H9 (cell line): ENCODE measurements at regions not wholly inside any gene's neighbourhood (a gene's known extent, or its start where the extent isn't known, plus 50 kb on each side); places are given as distances from the start of the nearest gene placed in this dataset.

Experiments used
- DNase-seq: peaks from one replicate; pipeline ENCODE4 v3.0.0-alpha.2; 2017
- H2AFZ ChIP-seq: one replicate; pipeline ENCODE4 v1.6.1; 2013; ENCODE audit warnings: mild to moderate bottlenecking, low read length, control low read depth, moderate library complexity
- H2AK5ac ChIP-seq: 2 replicates; pipeline ENCODE4 v1.6.1; 2013; ENCODE audit warnings: low read length, control low read depth, mixed read lengths; ENCODE audit not compliant: insufficient read length
- H2BK120ac ChIP-seq: one replicate; pipeline ENCODE4 v1.6.1; 2013; ENCODE audit warnings: low read depth, mild to moderate bottlenecking, low read length, control low read depth, inconsistent platforms; ENCODE audit not compliant: poor library complexity, severe bottlenecking
- H2BK12ac ChIP-seq: 2 replicates; pipeline ENCODE4 v1.6.1; 2013; ENCODE audit warnings: low read length, control low read depth, mixed read lengths, low read depth; ENCODE audit not compliant: insufficient read length
- H2BK15ac ChIP-seq: 2 replicates; pipeline ENCODE4 v1.6.1; 2013; ENCODE audit warnings: low read depth, low read length, control low read depth
- H2BK20ac ChIP-seq: one replicate; pipeline ENCODE4 v1.6.1; 2013; ENCODE audit warnings: low read depth, mild to moderate bottlenecking, low read length, control low read depth, inconsistent platforms; ENCODE audit not compliant: poor library complexity, severe bottlenecking
- H2BK5ac ChIP-seq: 2 replicates; pipeline ENCODE4 v1.6.1; 2013; ENCODE audit warnings: low read length, control low read depth, mixed read lengths; ENCODE audit not compliant: insufficient read length
- H3K14ac ChIP-seq: 2 replicates; pipeline ENCODE4 v1.6.1; 2013; ENCODE audit warnings: low read length, control low read depth; ENCODE audit not compliant: insufficient read depth
- H3K18ac ChIP-seq: 2 replicates; pipeline ENCODE4 v1.6.1; 2013; ENCODE audit warnings: low read depth, mild to moderate bottlenecking, mixed read lengths, low read length, control low read depth; ENCODE audit not compliant: insufficient read length
- H3K23ac ChIP-seq: 2 replicates; pipeline ENCODE4 v1.6.1; 2013; ENCODE audit warnings: low read length, control low read depth, mixed read lengths, low read depth; ENCODE audit not compliant: insufficient read length
- H3K23me2 ChIP-seq: 2 replicates; pipeline ENCODE4 v1.6.1; 2013; ENCODE audit warnings: low read depth, mild to moderate bottlenecking, mixed read lengths, low read length, control low read depth; ENCODE audit not compliant: insufficient read length, poor library complexity, severe bottlenecking
- H3K27ac ChIP-seq: 2 replicates; pipeline ENCODE4 v1.5.1; 2013; ENCODE audit warnings: low read length, control low read depth, mixed read lengths, low read depth; ENCODE audit not compliant: insufficient read length
- H3K27me3 ChIP-seq: 2 replicates; pipeline ENCODE4 v1.6.1; 2013; ENCODE audit warnings: low read length, control low read depth, inconsistent platforms; ENCODE audit not compliant: insufficient read depth
- H3K4ac ChIP-seq: 2 replicates; pipeline ENCODE4 v1.6.1; 2013; ENCODE audit warnings: low read depth, mild to moderate bottlenecking, control low read depth, inconsistent platforms, low read length, moderate library complexity
- H3K4me1 ChIP-seq: 2 replicates; pipeline ENCODE4 v1.6.1; 2013; ENCODE audit warnings: low read length, control low read depth, inconsistent platforms; ENCODE audit not compliant: insufficient read depth
- H3K4me2 ChIP-seq: 2 replicates; pipeline ENCODE4 v1.6.1; 2013; ENCODE audit warnings: low read length, control low read depth, mixed read lengths; ENCODE audit not compliant: insufficient read length, insufficient read depth
- H3K56ac ChIP-seq: 2 replicates; pipeline ENCODE4 v1.6.1; 2013; ENCODE audit warnings: low read depth, mild to moderate bottlenecking, mixed read lengths, low read length, control low read depth; ENCODE audit not compliant: insufficient read length
- H3K79me1 ChIP-seq: 2 replicates; pipeline ENCODE4 v1.6.1; 2013; ENCODE audit warnings: low read depth, mild to moderate bottlenecking, moderate library complexity, low read length, control low read depth, inconsistent platforms; ENCODE audit not compliant: insufficient read depth, poor library complexity, severe bottlenecking
- H3K79me2 ChIP-seq: 2 replicates; pipeline ENCODE4 v1.6.1; 2013; ENCODE audit warnings: low read length, control low read depth, inconsistent platforms; ENCODE audit not compliant: insufficient read depth
- H3K9ac ChIP-seq: 2 replicates; pipeline ENCODE4 v1.6.1; 2013; ENCODE audit warnings: low read length, control low read depth, mixed read lengths; ENCODE audit not compliant: insufficient read length; ENCODE audit errors: extremely low read depth
- H3K9me3 ChIP-seq: one replicate; pipeline ENCODE4 v1.6.1; 2013; ENCODE audit warnings: low read depth, low read length, inconsistent platforms; ENCODE audit not compliant: control insufficient read depth
- H3T11ph ChIP-seq: one replicate; pipeline ENCODE4 v1.6.1; 2013; ENCODE audit warnings: mild to moderate bottlenecking, low read length, control low read depth, inconsistent platforms
- H4K20me1 ChIP-seq: one replicate; pipeline ENCODE4 v1.6.1; 2013; ENCODE audit not compliant: control insufficient read depth, insufficient read length, insufficient read depth
- H4K5ac ChIP-seq: 2 replicates; pipeline ENCODE4 v1.6.1; 2013; ENCODE audit warnings: low read depth, mild to moderate bottlenecking, mixed read lengths, low read length, control low read depth; ENCODE audit not compliant: insufficient read length
- H4K8ac ChIP-seq: replicated peaks from 2 replicates; pipeline ENCODE4 v1.6.1; 2013; ENCODE audit warnings: low read length, control low read depth, mixed read lengths, low read depth; ENCODE audit not compliant: insufficient read length
- H4K91ac ChIP-seq: 2 replicates; pipeline ENCODE4 v1.6.1; 2013; ENCODE audit warnings: low read depth, mild to moderate bottlenecking, moderate library complexity, mixed read lengths, low read length, control low read depth; ENCODE audit not compliant: insufficient read length
- H3K27ac Mint-ChIP-seq, 3 experiments: 2 replicates in 2 of 3; 3 replicates in 1 of 3; pipeline ENCODE4 v1.8.0; 2020 to 2021; ENCODE audit warnings: mixed read lengths in 3 of 3, mild to moderate bottlenecking in 1 of 3, moderate library complexity in 1 of 3
- H3K27me3 Mint-ChIP-seq: 2 replicates; pipeline ENCODE4 v1.8.0; 2021; ENCODE audit warnings: low read depth, mild to moderate bottlenecking, moderate library complexity, mixed read lengths
- H3K36me3 Mint-ChIP-seq, 3 experiments: 2 replicates in 2 of 3; 3 replicates in 1 of 3; pipeline ENCODE4 v1.8.0; 2020 to 2021; ENCODE audit warnings: low read depth in 3 of 3, mixed read lengths in 3 of 3; ENCODE audit not compliant: insufficient read depth in 1 of 3
- H3K4me1 Mint-ChIP-seq, 2 experiments: 2 replicates each; pipeline ENCODE4 v1.8.0; 2020; ENCODE audit warnings: mixed read lengths in 2 of 2
- H3K4me3 Mint-ChIP-seq, 2 experiments: 2 replicates in 1 of 2; 3 replicates in 1 of 2; pipeline ENCODE4 v1.8.0; 2020 to 2021; ENCODE audit warnings: mild to moderate bottlenecking in 2 of 2, mixed read lengths in 2 of 2, moderate library complexity in 1 of 2
- H3K9me3 Mint-ChIP-seq, 2 experiments: 2 replicates in 1 of 2; 3 replicates in 1 of 2; pipeline ENCODE4 v1.8.0; 2020; ENCODE audit warnings: mild to moderate bottlenecking in 2 of 2, mixed read lengths in 2 of 2, moderate library complexity in 1 of 2
- WGBS: extraction: QIAGEN DNeasy Blood & Tissue Kit; methylation state at CpG from one replicate; pipeline ENCODE4 v1.1.7; 2013; ENCODE audit warnings: missing lambda C conversion rate, low lambda C conversion rate, mixed read lengths; ENCODE audit not compliant: insufficient read length; ENCODE audit errors: extremely low coverage; 5-methylcytosine and 5-hydroxymethylcytosine counted together
- TF ChIP-seq, protein P1 (sequence below): fragments of 200-600 bp; sonication (generic); conservative IDR thresholded peaks from 3 replicates; pipeline ENCODE4 v1.8.0; 2021; ENCODE audit warnings: antibody characterized with exemption, mild to moderate bottlenecking

DNA sequence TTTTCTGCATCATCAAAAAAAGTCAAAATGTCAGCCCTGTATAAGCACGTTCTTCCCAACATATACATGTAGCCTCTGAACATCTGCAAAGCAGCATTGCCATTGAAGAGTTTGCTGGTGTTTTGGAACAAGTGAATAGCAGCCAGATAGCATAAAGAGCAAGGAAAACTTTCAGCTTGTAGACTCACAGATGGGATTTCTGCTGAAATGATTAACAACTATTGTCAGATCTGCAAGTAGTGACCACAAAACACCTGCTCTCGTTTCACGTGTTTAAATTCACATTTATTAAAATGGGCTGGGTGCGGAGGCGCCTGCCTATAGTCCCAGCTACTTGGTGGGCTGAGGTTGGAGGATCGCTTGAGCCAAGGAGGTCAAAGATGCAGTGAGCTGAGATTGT lies 123.7 kb downstream of the SPRY1 start:
- H3K27ac ChIP-seq: no peak overlapping the region
- TF ChIP-seq, protein P1, sequence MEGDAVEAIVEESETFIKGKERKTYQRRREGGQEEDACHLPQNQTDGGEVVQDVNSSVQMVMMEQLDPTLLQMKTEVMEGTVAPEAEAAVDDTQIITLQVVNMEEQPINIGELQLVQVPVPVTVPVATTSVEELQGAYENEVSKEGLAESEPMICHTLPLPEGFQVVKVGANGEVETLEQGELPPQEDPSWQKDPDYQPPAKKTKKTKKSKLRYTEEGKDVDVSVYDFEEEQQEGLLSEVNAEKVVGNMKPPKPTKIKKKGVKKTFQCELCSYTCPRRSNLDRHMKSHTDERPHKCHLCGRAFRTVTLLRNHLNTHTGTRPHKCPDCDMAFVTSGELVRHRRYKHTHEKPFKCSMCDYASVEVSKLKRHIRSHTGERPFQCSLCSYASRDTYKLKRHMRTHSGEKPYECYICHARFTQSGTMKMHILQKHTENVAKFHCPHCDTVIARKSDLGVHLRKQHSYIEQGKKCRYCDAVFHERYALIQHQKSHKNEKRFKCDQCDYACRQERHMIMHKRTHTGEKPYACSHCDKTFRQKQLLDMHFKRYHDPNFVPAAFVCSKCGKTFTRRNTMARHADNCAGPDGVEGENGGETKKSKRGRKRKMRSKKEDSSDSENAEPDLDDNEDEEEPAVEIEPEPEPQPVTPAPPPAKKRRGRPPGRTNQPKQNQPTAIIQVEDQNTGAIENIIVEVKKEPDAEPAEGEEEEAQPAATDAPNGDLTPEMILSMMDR: no peak
- H3K9me3 Mint-ChIP-seq: no peaks in the 10 kb centered on the region

More for the DNA sequence above, 123.7 kb downstream of the SPRY1 start:
- no peak overlapping the region for H3K4me2 ChIP-seq
- H2AK5ac ChIP-seq: no peak overlapping the region
- no peak for DNase-seq
- no peaks in the 10 kb centered on the region for H3K27me3 ChIP-seq
- Mint-ChIP-seq H3K36me3 (no peaks in the 10 kb centered on the region), H3K27ac (no peak overlapping the region), H3K4me1 (peaks cover 9 to 12% of the 10 kb centered on the region in 2 experiments), H3K27me3 (no peaks in the 10 kb centered on the region), H3K4me3 (no peak overlapping the region)
- H3K18ac ChIP-seq: no peak overlapping the region
- H2BK15ac ChIP-seq: no peak overlapping the region
- H2BK20ac ChIP-seq: no peak overlapping the region
- no peak overlapping the region for H3K14ac ChIP-seq
- no CpG with 5 or more reads among the region's 6 CpGs for WGBS
- H2BK120ac ChIP-seq: no peak overlapping the region
- H3K9ac ChIP-seq: no peak overlapping the region
- H3K23me2 ChIP-seq: no peaks in the 10 kb centered on the region
- H4K5ac ChIP-seq: no peak overlapping the region
- H3K4ac ChIP-seq: no peak overlapping the region
- H3K4me1 ChIP-seq: no peaks in the 10 kb centered on the region
- no peaks in the 10 kb centered on the region for H3K79me1 ChIP-seq
- no peaks in the 10 kb centered on the region for H4K20me1 ChIP-seq
- no peak overlapping the region for H3K23ac ChIP-seq
- no peak overlapping the region for H4K8ac ChIP-seq
- no peaks in the 10 kb centered on the region for H3K79me2 ChIP-seq
- no peaks in the 10 kb centered on the region for H3K9me3 ChIP-seq
- no peak overlapping the region for H4K91ac ChIP-seq
- H2BK5ac ChIP-seq: no peak overlapping the region
- H2AFZ ChIP-seq: no peak overlapping the region
- H3K56ac ChIP-seq: no peak overlapping the region
- H3T11ph ChIP-seq: no peak overlapping the region
- H2BK12ac ChIP-seq: no peak overlapping the region
